Neutrophil (primary cell): ENCODE measurements at regions not wholly inside any gene's neighbourhood (a gene's known extent, or its start where the extent isn't known, plus 50 kb on each side); places are given as distances from the start of the nearest gene placed in this dataset.

ENCODE experiments used
- H3K27ac ChIP-seq: fragments of 200-600 bp; sonication (generic); 2 replicates; pipeline ENCODE4 v1.5.1; 2016; ENCODE audit warnings: mild to moderate bottlenecking, moderate library complexity
- H3K27me3 ChIP-seq: fragments of 200-600 bp; sonication (generic); 2 replicates; pipeline ENCODE4 v1.6.0; 2016; ENCODE audit warnings: mild to moderate bottlenecking
- H3K36me3 ChIP-seq: fragments of 200-600 bp; sonication (generic); 2 replicates; pipeline ENCODE4 v1.5.1; 2017
- H3K4me1 ChIP-seq, 2 experiments: fragments of 200-600 bp in 1 of 2; sonication (generic) in 1 of 2; 1 replicate in 1 of 2; 2 replicates in 1 of 2; pipeline versions ENCODE4 v1.5.1 to v1.6.1; 2013 to 2016; ENCODE audit warnings: low read depth in 1 of 2, low read length in 1 of 2, mild to moderate bottlenecking in 1 of 2, moderate library complexity in 1 of 2; ENCODE audit not compliant: control insufficient read depth in 1 of 2, insufficient read depth in 1 of 2
- H3K4me3 ChIP-seq, 2 experiments: fragments of 200-600 bp in 1 of 2; sonication (generic) in 1 of 2; 1 replicate in 1 of 2; 2 replicates in 1 of 2; pipeline ENCODE4 v1.5.1; 2013 to 2016; ENCODE audit warnings: low read depth in 1 of 2, low read length in 1 of 2, mild to moderate bottlenecking in 1 of 2, moderate library complexity in 1 of 2
- H3K9me3 ChIP-seq: fragments of 200-600 bp; sonication (generic); 2 replicates; pipeline ENCODE4 v1.5.1; 2016
- CTCF ChIP-seq: fragments of 200-600 bp; sonication (generic); IDR thresholded peaks from 2 replicates; pipeline ENCODE4 v1.5.1; 2016; ENCODE audit warnings: antibody characterized with exemption

- H3K27me3 ChIP-seq, result peaks cover 8% of the 10 kb centered on the region
- H3K9me3 ChIP-seq, result no peaks in the 10 kb centered on the region
- no peak overlapping the region for H3K4me3 ChIP-seq
- TF ChIP-seq CTCF, result no peak
- no peaks in the 10 kb centered on the region for H3K4me1 ChIP-seq
- no peak overlapping the region for H3K27ac ChIP-seq
- no peaks in the 10 kb centered on the region for H3K36me3 ChIP-seq
These were observed 81.4 kb upstream of the TPM1 start for GRCh38 chr15:62961134-62961533.

DNA sequence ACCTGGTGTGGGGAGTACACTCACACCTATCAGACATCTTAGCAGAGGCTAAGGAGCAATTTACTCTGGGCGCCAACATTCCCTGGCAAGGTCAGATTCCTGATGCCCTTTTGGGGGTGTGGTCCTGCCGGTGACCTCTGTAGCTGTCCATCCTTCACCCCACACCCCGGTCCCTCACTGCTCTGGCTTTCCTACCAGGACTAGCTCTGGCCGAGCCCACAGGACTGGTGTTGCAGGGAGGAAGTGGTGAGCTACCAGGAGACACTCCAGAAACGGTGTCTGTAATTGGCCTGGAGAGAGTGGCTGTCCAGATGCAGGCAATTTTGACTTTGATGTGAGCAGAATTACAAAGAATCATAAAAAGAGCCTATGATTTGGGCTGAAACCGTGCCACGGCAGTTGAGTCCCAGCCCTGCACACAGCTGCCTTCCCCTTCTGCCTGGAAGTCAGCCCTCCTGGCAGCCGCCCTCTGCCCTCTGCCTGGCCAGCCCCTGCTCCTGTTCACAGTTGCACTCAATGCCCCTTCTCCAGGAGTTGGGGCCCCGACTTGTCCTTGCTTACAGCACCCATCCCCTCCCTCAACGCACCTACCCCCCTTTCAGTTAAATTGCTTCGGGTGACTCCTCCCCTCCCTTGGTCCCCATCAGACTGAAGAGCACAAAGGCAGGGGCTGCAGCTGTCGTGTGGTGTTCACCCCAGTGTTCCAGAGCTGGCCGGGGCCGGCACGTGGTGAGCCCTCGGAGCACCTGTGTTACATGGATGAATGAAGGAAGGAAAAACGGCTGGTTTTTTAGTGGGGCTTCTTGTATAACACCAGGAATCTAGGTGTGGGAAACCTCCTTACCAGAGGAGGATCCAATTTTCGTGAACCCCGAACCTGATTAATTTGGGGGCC lies 80.2 kb upstream of the TPM1 start:
- Histone ChIP-seq H3K9me3 (no peaks in the 10 kb centered on the region), H3K27me3 (no peaks in the 10 kb centered on the region), H3K4me1 (no peaks in the 10 kb centered on the region), H3K36me3 (no peaks in the 10 kb centered on the region), H3K27ac (no peak overlapping the region), H3K4me3 (no peak overlapping the region)
- no peak for TF ChIP-seq CTCF

GRCh38 chr15:62964251-62964650 lies 78.3 kb upstream of the TPM1 start:
- H3K36me3 ChIP-seq, result no peaks in the 10 kb centered on the region
- no peaks in the 10 kb centered on the region for H3K9me3 ChIP-seq
- no peak overlapping the region for H3K4me3 ChIP-seq
- no peaks in the 10 kb centered on the region for H3K27me3 ChIP-seq
- no peak for TF ChIP-seq CTCF
- H3K27ac ChIP-seq, result no peak overlapping the region
- H3K4me1 ChIP-seq, result no peaks in the 10 kb centered on the region

DNA sequence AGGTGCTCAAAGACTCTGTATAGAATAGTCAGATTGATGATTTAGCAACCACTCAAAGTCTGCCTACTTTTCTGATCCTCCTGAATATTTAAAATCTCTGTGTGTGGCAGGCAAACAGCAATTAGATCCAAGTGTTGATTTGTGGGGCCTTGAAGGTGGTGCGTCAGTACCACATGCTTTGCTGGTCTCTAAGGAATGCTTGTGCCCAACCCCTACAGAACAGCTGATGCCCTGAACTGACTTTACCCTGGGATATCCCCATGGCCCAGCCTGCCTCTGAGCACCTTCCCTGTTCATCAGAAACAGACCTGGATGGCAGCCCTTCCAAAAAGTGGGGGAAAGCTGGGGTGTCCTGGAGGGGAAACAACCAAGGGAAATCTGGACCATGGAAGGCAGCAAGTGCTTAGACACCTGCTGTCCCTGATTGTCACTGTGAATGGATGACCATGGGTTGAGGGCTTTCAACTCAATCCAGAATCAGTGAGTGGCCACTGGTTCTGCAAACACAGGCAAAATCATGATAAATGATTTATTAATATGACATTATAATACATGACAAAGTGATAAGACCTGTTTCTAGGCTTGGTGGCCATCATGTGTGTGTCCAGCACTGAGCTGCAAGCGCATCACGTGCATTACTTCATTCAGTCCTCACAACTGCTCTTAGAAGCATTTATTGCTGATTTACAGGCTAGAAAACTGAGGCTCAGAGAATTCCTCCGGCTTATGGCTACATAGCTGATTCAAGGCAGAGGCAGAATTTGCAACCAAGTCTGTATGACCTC lies 76.1 kb upstream of the TPM1 start:
- H3K4me3 ChIP-seq, result no peak overlapping the region
- no peak for TF ChIP-seq CTCF

GRCh38 chr15:62968699-62969098 lies 73.8 kb upstream of the TPM1 start:
- Histone ChIP-seq H3K36me3 (no peaks in the 10 kb centered on the region), H3K9me3 (no peaks in the 10 kb centered on the region), H3K27me3 (peaks cover 23% of the 10 kb centered on the region), H3K4me3 (no peak overlapping the region), H3K27ac (no peak overlapping the region), H3K4me1 (no peaks in the 10 kb centered on the region)
- TF ChIP-seq CTCF, result no peak

More for the DNA sequence above, 76.1 kb upstream of the TPM1 start:
- Histone ChIP-seq H3K27ac (no peak overlapping the region), H3K36me3 (no peaks in the 10 kb centered on the region), H3K9me3 (no peaks in the 10 kb centered on the region), H3K4me1 (no peaks in the 10 kb centered on the region), H3K27me3 (peaks cover 4% of the 10 kb centered on the region)
